GM23248 (cell line): ENCODE measurements at regions not wholly inside any gene's neighbourhood (a gene's known extent, or its start where the extent isn't known, plus 50 kb on each side); places are given as distances from the start of the nearest gene placed in this dataset.

Source experiments
- DNase-seq: peaks from one replicate; pipeline ENCODE4 v3.0.0-alpha.2; 2015
- H2AFZ ChIP-seq: fragments of 200-600 bp; sonication (generic); 2 replicates; pipeline ENCODE4 v1.6.1; 2016; ENCODE audit warnings: antibody characterized with exemption
- H3F3A ChIP-seq: fragments of 200-600 bp; sonication (generic); 2 replicates; pipeline ENCODE4 v1.6.1; 2016; ENCODE audit warnings: mild to moderate bottlenecking, antibody characterized with exemption, mixed run types; ENCODE audit not compliant: insufficient read depth
- H3K27ac ChIP-seq: fragments of 200-600 bp; sonication (generic); 2 replicates; pipeline ENCODE4 v1.5.1; 2016; ENCODE audit warnings: mild to moderate bottlenecking
- H3K27me3 ChIP-seq: fragments of 200-600 bp; sonication (generic); replicated peaks from 2 replicates; pipeline ENCODE4 v1.6.1; 2016; ENCODE audit warnings: mild to moderate bottlenecking; ENCODE audit not compliant: insufficient read depth
- H3K36me3 ChIP-seq: fragments of 200-600 bp; sonication (generic); 2 replicates; pipeline ENCODE4 v1.6.1; 2016; ENCODE audit warnings: low read depth, mild to moderate bottlenecking
- H3K4me1 ChIP-seq: fragments of 200-600 bp; sonication (generic); 2 replicates; pipeline ENCODE4 v1.6.1; 2016; ENCODE audit warnings: mild to moderate bottlenecking; ENCODE audit not compliant: insufficient read depth
- H3K4me2 ChIP-seq: fragments of 200-600 bp; sonication (generic); one replicate; pipeline ENCODE4 v1.6.1; 2016; ENCODE audit warnings: mild to moderate bottlenecking; ENCODE audit not compliant: unreplicated experiment
- H3K4me3 ChIP-seq: fragments of 200-600 bp; sonication (generic); 2 replicates; pipeline ENCODE4 v1.5.1; 2016; ENCODE audit warnings: mild to moderate bottlenecking
- H3K79me2 ChIP-seq: fragments of 200-600 bp; sonication (generic); 2 replicates; pipeline ENCODE4 v1.6.1; 2016; ENCODE audit warnings: mild to moderate bottlenecking; ENCODE audit not compliant: insufficient read depth
- H3K9ac ChIP-seq: fragments of 200-600 bp; sonication (generic); 2 replicates; pipeline ENCODE4 v1.6.1; 2016; ENCODE audit warnings: mild to moderate bottlenecking
- H3K9me2 ChIP-seq: fragments of 200-600 bp; sonication (generic); 2 replicates; pipeline ENCODE4 v1.6.1; 2016; ENCODE audit warnings: mixed run types, mild to moderate bottlenecking, moderate library complexity; ENCODE audit not compliant: insufficient read depth
- H3K9me3 ChIP-seq: fragments of 200-600 bp; sonication (generic); one replicate; pipeline ENCODE4 v1.6.1; 2017; ENCODE audit warnings: low read depth
- H4K20me1 ChIP-seq: fragments of 200-600 bp; sonication (generic); 2 replicates; pipeline ENCODE4 v1.6.0; 2016; ENCODE audit not compliant: insufficient read depth
- EZH2 ChIP-seq: fragments of 200-600 bp; sonication (generic); IDR thresholded peaks from 2 replicates; pipeline ENCODE4 v1.6.1; 2018; ENCODE audit warnings: antibody characterized with exemption, mild to moderate bottlenecking; ENCODE audit not compliant: insufficient read depth, poor library complexity, severe bottlenecking
- EZH2phosphoT487 ChIP-seq: fragments of 200-600 bp; sonication (generic); IDR thresholded peaks from 2 replicates; pipeline ENCODE4 v1.6.1; 2018; ENCODE audit warnings: antibody characterized with exemption, moderate library complexity, mild to moderate bottlenecking, low read depth; ENCODE audit not compliant: insufficient read depth
- WGBS, 2 experiments: methylation state at CpG; one replicate each; pipeline ENCODE4 v1.1.6; 2015 to 2017; ENCODE audit warnings: low lambda C conversion rate in 2 of 2, low coverage in 1 of 2; ENCODE audit errors: missing lambda C conversion rate in 2 of 2; 5-methylcytosine and 5-hydroxymethylcytosine counted together
- in situ Hi-C: fragments of 300-500 bp; cut with MboI; formaldehyde crosslinking; loops from 2 replicates; pipeline ENCODE4 v1.15.0; 2020

DNA sequence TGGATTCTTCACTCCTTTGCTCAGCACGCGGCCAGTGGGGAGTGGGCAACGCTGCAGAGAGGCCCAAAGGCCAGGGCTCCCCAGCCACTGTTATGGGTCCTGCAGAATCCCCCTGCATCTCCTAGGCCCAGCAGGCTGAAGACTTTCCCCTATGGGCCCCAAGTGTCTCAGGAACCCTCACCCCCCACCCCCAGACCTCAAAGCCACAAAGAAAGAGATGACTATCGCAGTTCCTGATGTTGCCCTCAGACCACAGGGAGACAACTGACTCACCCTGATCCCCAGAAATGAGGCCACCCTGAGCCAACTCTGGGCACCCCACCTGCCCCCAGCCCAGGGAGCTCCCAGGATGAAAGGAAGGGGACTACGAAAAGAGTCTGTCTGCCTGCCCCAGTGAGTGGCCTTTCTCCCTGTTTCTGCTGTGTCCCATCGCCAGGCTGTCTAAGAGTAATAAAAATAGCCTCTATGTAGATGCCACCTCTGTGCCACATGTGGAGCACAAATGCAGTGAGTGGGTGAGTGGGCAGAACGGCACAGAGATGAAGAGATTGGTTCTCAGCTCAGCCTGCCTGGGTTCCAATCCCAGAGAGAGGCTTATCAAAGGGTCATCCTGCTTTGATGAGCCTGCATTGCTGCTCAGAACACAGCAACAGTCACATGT lies 283.0 kb downstream of the UACA start:
- DNase-seq, result no peak
- in situ Hi-C loops, result no loop called here

GRCh38 chr15:70479785-70480184 lies 283.6 kb downstream of the UACA start:
- no peaks in the 10 kb centered on the region for H3K36me3 ChIP-seq
- no peak overlapping the region for H3K9ac ChIP-seq
- H4K20me1 ChIP-seq, result no peaks in the 10 kb centered on the region
- TF ChIP-seq EZH2phosphoT487 (no peak), EZH2 (no peak)
- no peaks in the 10 kb centered on the region for H3K9me2 ChIP-seq
- H3K4me3 ChIP-seq, result no peak overlapping the region
- H3K9me3 ChIP-seq, result no peaks in the 10 kb centered on the region
- no peak overlapping the region for H3K4me2 ChIP-seq
- DNase-seq, result no peak
- no peak overlapping the region for H3K27ac ChIP-seq
- H3K4me1 ChIP-seq, result peaks cover 11% of the 10 kb centered on the region
- WGBS, 2 experiments, result 90 to 93% methylated on average over 6 to 12 of the region's 12 CpGs
- in situ Hi-C loops, result loop anchor here (10.0 kb wide), 1 partner anchor 745 kb away; no protein-coding TSS in a partner anchor
- H3F3A ChIP-seq, result peaks cover 8% of the 10 kb centered on the region
- no peaks in the 10 kb centered on the region for H3K79me2 ChIP-seq
- H3K27me3 ChIP-seq, result 0 out of 2 replicates have a peak, but pooled peaks cover 6% of the 10 kb centered on the region
- H2AFZ ChIP-seq, result no peak overlapping the region

More for the DNA sequence above, 283.0 kb downstream of the UACA start:
- H4K20me1 ChIP-seq, result no peaks in the 10 kb centered on the region
- 91 to 100% methylated on average over 7 of the region's 7 CpGs for WGBS, 2 experiments
- TF ChIP-seq EZH2phosphoT487 (no peak), EZH2 (no peak)
- H3K9ac ChIP-seq, result no peak overlapping the region
- no peak overlapping the region for H3K4me2 ChIP-seq
- no peaks in the 10 kb centered on the region for H3K9me2 ChIP-seq
- peaks cover 7% of the 10 kb centered on the region for H3K4me1 ChIP-seq
- H3K9me3 ChIP-seq, result no peaks in the 10 kb centered on the region
- no peaks in the 10 kb centered on the region for H3K79me2 ChIP-seq
- peaks cover 6% of the 10 kb centered on the region for H3F3A ChIP-seq
- H3K4me3 ChIP-seq, result no peak overlapping the region
- no peak overlapping the region for H2AFZ ChIP-seq
- H3K27me3 ChIP-seq, result 0 out of 2 replicates have a peak, but pooled peaks cover 6% of the 10 kb centered on the region
- no peaks in the 10 kb centered on the region for H3K36me3 ChIP-seq
- H3K27ac ChIP-seq, result no peak overlapping the region

GRCh38 chr15:70479056-70479455 lies 284.3 kb downstream of the UACA start:
- Histone ChIP-seq H3K4me2 (no peak overlapping the region), H3F3A (peaks cover 11% of the 10 kb centered on the region), H3K27me3 (0 out of 2 replicates have a peak, but pooled peaks cover 6% of the 10 kb centered on the region), H3K4me3 (no peak overlapping the region), H3K9me3 (no peaks in the 10 kb centered on the region), H3K79me2 (no peaks in the 10 kb centered on the region), H3K4me1 (peaks cover 18% of the 10 kb centered on the region), H3K36me3 (no peaks in the 10 kb centered on the region), H2AFZ (no peak overlapping the region), H3K9me2 (no peaks in the 10 kb centered on the region), H3K27ac (no peak overlapping the region), H3K9ac (no peak overlapping the region), H4K20me1 (no peaks in the 10 kb centered on the region)
- in situ Hi-C loops, result loop anchor here (10.0 kb wide), 1 partner anchor 744 kb away; no protein-coding TSS in a partner anchor
- no peak for DNase-seq
- 91 to 99% methylated on average over 8 of the region's 8 CpGs for WGBS, 2 experiments
- TF ChIP-seq EZH2phosphoT487 (no peak), EZH2 (no peak)

DNA sequence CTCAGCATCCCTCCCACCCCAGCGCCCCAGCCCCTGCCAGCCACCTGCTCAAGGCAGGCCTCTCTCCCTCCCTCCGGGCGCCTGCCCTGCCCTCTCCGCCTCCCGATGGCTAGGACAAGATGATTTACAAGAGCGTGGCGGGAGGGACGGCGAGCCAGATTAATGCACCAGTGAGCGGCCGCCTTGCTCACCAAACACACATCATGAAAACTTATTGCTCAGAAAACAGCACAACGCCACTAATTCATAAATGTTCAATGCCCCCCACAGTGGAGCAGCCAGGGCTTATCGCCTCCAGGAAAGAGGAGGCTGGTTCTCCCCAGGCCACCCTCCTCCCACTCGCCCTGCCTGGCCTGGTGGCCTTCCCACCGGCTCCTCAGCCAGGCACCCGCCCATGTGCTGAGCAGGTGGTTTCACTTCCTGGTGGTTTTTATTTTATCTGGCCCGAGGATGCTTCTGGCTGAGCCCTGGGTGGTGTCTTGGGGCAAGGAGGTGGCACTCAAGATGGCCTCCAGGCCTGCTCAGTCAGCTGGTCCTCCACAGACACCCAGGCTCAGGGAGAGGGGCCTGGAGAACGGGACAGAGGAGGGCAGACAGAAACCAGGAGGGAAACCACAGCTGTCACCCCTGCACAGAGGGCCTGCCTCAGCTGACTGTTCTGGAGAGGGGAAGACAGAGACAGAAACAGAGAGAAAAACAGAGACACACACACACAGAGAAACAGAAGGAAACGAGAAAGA lies 284.9 kb downstream of the UACA start:
- TF ChIP-seq EZH2, result no peak
- TF ChIP-seq EZH2phosphoT487, result no peak
- Histone ChIP-seq H3K4me2 (no peak overlapping the region), H3K4me1 (peaks cover 24% of the 10 kb centered on the region), H3K27me3 (0 out of 2 replicates have a peak, but pooled peaks cover 6% of the 10 kb centered on the region), H3K4me3 (no peak overlapping the region), H4K20me1 (no peaks in the 10 kb centered on the region), H3K9me3 (no peaks in the 10 kb centered on the region), H3K79me2 (no peaks in the 10 kb centered on the region), H3F3A (peaks cover 16% of the 10 kb centered on the region), H2AFZ (no peak overlapping the region), H3K9ac (no peak overlapping the region), H3K9me2 (no peaks in the 10 kb centered on the region), H3K27ac (no peak overlapping the region), H3K36me3 (no peaks in the 10 kb centered on the region)
- WGBS, 2 experiments, result 94 to 95% methylated on average over 18 to 19 of the region's 19 CpGs
- no peak for DNase-seq
- in situ Hi-C loops, result loop anchor here (10.0 kb wide), 1 partner anchor 744 kb away; no protein-coding TSS in a partner anchor
